ENCODE measurements at regions not wholly inside any gene's neighbourhood (a gene's known extent, or its start where the extent isn't known, plus 50 kb on each side); places are given as distances from the start of the nearest gene placed in this dataset.
A peak's percentile ranks its signal among the peaks of the same experiment; 100 is the strongest.
"Not testable (repeated sequence)": the region's sequence is repeated elsewhere in the genome, so short reads cannot be mapped to it uniquely, and the experiment has no call there.

GRCh38 chr10:37733822-37734221 lies 123.6 kb downstream of the ZNF248 start:
- peak; percentile 57 to 73 for ATAC-seq (replicated peaks in 1 of 2)
- Mint-ChIP-seq H3K27ac (no peak overlapping the region), H3K9me3 (peaks cover 2 to 16% of the 10 kb centered on the region in 2 donors), H3K27me3 (ENCODE audit: low read depth) (no peaks in the 10 kb centered on the region), H3K4me3 (peak overlapping the region; percentile 42 to 67), H3K36me3 (ENCODE audit: insufficient read depth in 2 of 2) (peaks cover 4 to 5% of the 10 kb centered on the region in 2 donors), H3K4me1 (ENCODE audit: low read depth) (peaks cover 6% of the 10 kb centered on the region)
- no peak for DNase-seq

- Mint-ChIP-seq H3K4me3 (no peak overlapping the region), H3K27ac (no peak overlapping the region), H3K27me3 (ENCODE audit: low read depth) (no peaks in the 10 kb centered on the region), H3K4me1 (ENCODE audit: low read depth) (peaks cover 6% of the 10 kb centered on the region), H3K9me3 (peaks cover 2 to 16% of the 10 kb centered on the region in 2 donors), H3K36me3 (ENCODE audit: insufficient read depth in 2 of 2) (peaks cover 4 to 5% of the 10 kb centered on the region in 2 donors)
- DNase-seq (no peak), ATAC-seq (replicated peaks in 1 of 2) (peak in 1 of 2 donors; percentile 10)
Observed at GRCh38 chr10:37732685-37733084, 124.7 kb downstream of the ZNF248 start.

GRCh38 chr10:37728830-37729229 lies 128.6 kb downstream of the ZNF248 start:
- H3K27ac Mint-ChIP-seq, result no peak overlapping the region
- no peaks in the 10 kb centered on the region for H3K27me3 Mint-ChIP-seq (ENCODE audit: low read depth)
- ATAC-seq (replicated peaks in 1 of 2) (no peak), DNase-seq (no peak)
- peaks cover under 1% of the 10 kb centered on the region for H3K4me1 Mint-ChIP-seq (ENCODE audit: low read depth)
- peaks cover 8 to 9% of the 10 kb centered on the region in 2 donors for H3K9me3 Mint-ChIP-seq
- peaks cover 0 to 5% of the 10 kb centered on the region in 2 donors for H3K36me3 Mint-ChIP-seq (ENCODE audit: insufficient read depth in 2 of 2)
- no peak overlapping the region for H3K4me3 Mint-ChIP-seq

GRCh38 chr10:37727491-37728352 lies 129.7 kb downstream of the ZNF248 start:
- Mint-ChIP-seq H3K4me1 (ENCODE audit: low read depth) (no peaks in the 10 kb centered on the region), H3K4me3 (no peak overlapping the region), H3K27me3 (ENCODE audit: low read depth) (no peaks in the 10 kb centered on the region), H3K9me3 (peaks cover 8 to 9% of the 10 kb centered on the region in 2 donors), H3K27ac (no peak overlapping the region), H3K36me3 (ENCODE audit: insufficient read depth in 2 of 2) (peaks cover 0 to 5% of the 10 kb centered on the region in 2 donors)
- ATAC-seq (replicated peaks in 1 of 2) (no peak), DNase-seq (no peak)

- no peak for DNase-seq
- H3K36me3 Mint-ChIP-seq (ENCODE audit: insufficient read depth in 2 of 2), result peaks cover 6 to 12% of the 10 kb centered on the region in 2 donors
- peaks cover 17 to 22% of the 10 kb centered on the region in 2 donors for H3K9me3 Mint-ChIP-seq
- no peak overlapping the region for H3K27ac Mint-ChIP-seq
- no peak overlapping the region for H3K4me3 Mint-ChIP-seq
- H3K4me1 Mint-ChIP-seq (ENCODE audit: low read depth), result no peaks in the 10 kb centered on the region
- ATAC-seq (replicated peaks in 1 of 2), result no peak
- no peaks in the 10 kb centered on the region for H3K27me3 Mint-ChIP-seq (ENCODE audit: low read depth)
Observed at GRCh38 chr10:37721100-37721499, 136.3 kb downstream of the ZNF248 start.

- not testable (repeated sequence) for H3K27me3 Mint-ChIP-seq (ENCODE audit: low read depth); H3K4me1 Mint-ChIP-seq (ENCODE audit: low read depth); H3K4me3 Mint-ChIP-seq; H3K27ac Mint-ChIP-seq; DNase-seq; ATAC-seq (replicated peaks in 1 of 2)
- peaks cover 17% of the 10 kb centered on the region in 2 donors for H3K9me3 Mint-ChIP-seq
- peaks cover 3 to 12% of the 10 kb centered on the region in 2 donors for H3K36me3 Mint-ChIP-seq (ENCODE audit: insufficient read depth in 2 of 2)
Observed at GRCh38 chr10:37718060-37718459, 139.3 kb downstream of the ZNF248 start.

- ATAC-seq (replicated peaks in 1 of 2), result no peak
- Mint-ChIP-seq H3K27me3 (ENCODE audit: low read depth) (no peaks in the 10 kb centered on the region), H3K9me3 (peaks cover 12 to 14% of the 10 kb centered on the region in 2 donors), H3K36me3 (ENCODE audit: insufficient read depth in 2 of 2) (peaks cover 1 to 7% of the 10 kb centered on the region in 2 donors), H3K4me3 (no peak overlapping the region), H3K4me1 (ENCODE audit: low read depth) (no peaks in the 10 kb centered on the region), H3K27ac (no peak overlapping the region)
- DNase-seq, result no peak
Observed at GRCh38 chr10:37713642-37714041, 143.8 kb downstream of the ZNF248 start.

GRCh38 chr10:37713132-37713501 lies 144.3 kb downstream of the ZNF248 start:
- no peak overlapping the region for H3K27ac Mint-ChIP-seq

GRCh38 chr10:37712489-37713131 lies 144.8 kb downstream of the ZNF248 start:
- Mint-ChIP-seq H3K36me3 (ENCODE audit: insufficient read depth in 2 of 2) (peaks cover 1 to 2% of the 10 kb centered on the region in 2 donors), H3K4me1 (ENCODE audit: low read depth) (no peaks in the 10 kb centered on the region)

More at GRCh38 chr10:37713132-37713501, 144.3 kb downstream of the ZNF248 start:
- Mint-ChIP-seq H3K27me3 (ENCODE audit: low read depth) (no peaks in the 10 kb centered on the region), H3K4me3 (no peak overlapping the region), H3K4me1 (ENCODE audit: low read depth) (no peaks in the 10 kb centered on the region), H3K36me3 (ENCODE audit: insufficient read depth in 2 of 2) (peaks cover 1 to 5% of the 10 kb centered on the region in 2 donors), H3K9me3 (peaks cover 8 to 13% of the 10 kb centered on the region in 2 donors)
- ATAC-seq (replicated peaks in 1 of 2), result no peak
- DNase-seq, result no peak

GRCh38 chr10:37711617-37712488 lies 145.6 kb downstream of the ZNF248 start:
- Mint-ChIP-seq H3K9me3 (peaks cover 6% of the 10 kb centered on the region in 2 donors), H3K36me3 (ENCODE audit: insufficient read depth in 2 of 2) (no peaks in the 10 kb centered on the region), H3K4me3 (no peak overlapping the region), H3K27me3 (ENCODE audit: low read depth) (no peaks in the 10 kb centered on the region), H3K27ac (no peak overlapping the region), H3K4me1 (ENCODE audit: low read depth) (no peaks in the 10 kb centered on the region)
- no peak for DNase-seq
- ATAC-seq (replicated peaks in 1 of 2), result no peak

More at GRCh38 chr10:37712489-37713131, 144.8 kb downstream of the ZNF248 start:
- Mint-ChIP-seq H3K27ac (no peak overlapping the region), H3K9me3 (peaks cover 6 to 9% of the 10 kb centered on the region in 2 donors), H3K27me3 (ENCODE audit: low read depth) (no peaks in the 10 kb centered on the region), H3K4me3 (no peak overlapping the region)
- no peak for ATAC-seq (replicated peaks in 1 of 2)
- no peak for DNase-seq

GRCh38 chr10:37710831-37711616 lies 146.4 kb downstream of the ZNF248 start:
- Mint-ChIP-seq H3K36me3 (ENCODE audit: insufficient read depth in 2 of 2) (no peaks in the 10 kb centered on the region), H3K4me1 (ENCODE audit: low read depth) (no peaks in the 10 kb centered on the region), H3K4me3 (no peak overlapping the region), H3K27me3 (ENCODE audit: low read depth) (no peaks in the 10 kb centered on the region), H3K27ac (no peak overlapping the region), H3K9me3 (peaks cover 2 to 7% of the 10 kb centered on the region in 2 donors)
- ATAC-seq (replicated peaks in 1 of 2), result no peak
- DNase-seq, result no peak
